PC-9 (cell line): ENCODE measurements at regions not wholly inside any gene's neighbourhood (a gene's known extent, or its start where the extent isn't known, plus 50 kb on each side); places are given as distances from the start of the nearest gene placed in this dataset.
A peak's percentile ranks its signal among the peaks of the same experiment; 100 is the strongest.

Experiments used
- BruUV-seq: library from RNA; stranded (reverse); fragments of 400-500 nt; replicated peaks from 2 replicates; lab custom pipeline; 2021; lab: Mats Ljungman, UMichigan
- CTCF ChIA-PET: fragments of 300-600 bp; sonication (Branson Sonifier 250); formaldehyde crosslinking; loops from one replicate; lab custom pipeline; 2022; ENCODE audit warnings: antibody characterized with exemption; lab: Charles Lee
- POLR2A ChIA-PET: fragments of 300-600 bp; sonication (Branson Sonifier 250); formaldehyde crosslinking; loops from one replicate; lab custom pipeline; 2022; ENCODE audit warnings: antibody characterized with exemption; ENCODE audit not compliant: unreplicated experiment; lab: Charles Lee
- DNase-seq, 2 experiments: peaks; one replicate each; pipeline versions ENCODE4 v3.0.0 to v3.0.0-alpha.2; 2015 to 2022; ENCODE audit warnings: mixed read lengths in 1 of 2
- H2AFZ ChIP-seq: fragments of 200-600 bp; sonication (generic); 2 replicates; pipeline ENCODE4 v1.8.1; 2017; ENCODE audit warnings: antibody characterized with exemption
- H3F3A ChIP-seq: fragments of 200-600 bp; sonication (generic); 2 replicates; pipeline ENCODE4 v1.8.1; 2017; ENCODE audit warnings: antibody characterized with exemption, mild to moderate bottlenecking, low read depth; ENCODE audit not compliant: insufficient read depth
- H3K27ac ChIP-seq: fragments of 200-600 bp; sonication (generic); 2 replicates; pipeline ENCODE4 v1.6.1; 2016; ENCODE audit warnings: mixed run types
- H3K27me3 ChIP-seq: fragments of 200-600 bp; sonication (generic); 2 replicates; pipeline ENCODE4 v1.6.1; 2016; ENCODE audit warnings: low read depth, mixed run types; ENCODE audit not compliant: insufficient read depth
- H3K36me3 ChIP-seq: fragments of 200-600 bp; sonication (generic); 2 replicates; pipeline ENCODE4 v1.6.1; 2016; ENCODE audit warnings: low read depth, mixed run types
- H3K4me1 ChIP-seq: fragments of 200-600 bp; sonication (generic); replicated peaks from 2 replicates; pipeline ENCODE4 v1.6.1; 2016; ENCODE audit warnings: mixed run types; ENCODE audit not compliant: insufficient read depth
- H3K4me2 ChIP-seq: fragments of 200-600 bp; sonication (generic); 2 replicates; pipeline ENCODE4 v1.6.1; 2017; ENCODE audit warnings: mixed run types
- H3K4me3 ChIP-seq: fragments of 200-600 bp; sonication (generic); 2 replicates; pipeline ENCODE4 v1.6.1; 2016; ENCODE audit warnings: mixed run types
- H3K79me2 ChIP-seq: fragments of 200-600 bp; sonication (generic); 2 replicates; pipeline ENCODE4 v1.6.1; 2017; ENCODE audit warnings: low read depth, mixed run types
- H3K9me2 ChIP-seq: fragments of 200-600 bp; sonication (generic); 2 replicates; pipeline ENCODE4 v1.8.1; 2017; ENCODE audit warnings: mild to moderate bottlenecking; ENCODE audit not compliant: insufficient read depth
- H3K9me3 ChIP-seq: fragments of 200-600 bp; sonication (generic); 2 replicates; pipeline ENCODE4 v1.8.1; 2016; ENCODE audit warnings: low read depth; ENCODE audit not compliant: insufficient read depth
- H4K20me1 ChIP-seq: fragments of 200-600 bp; sonication (generic); 2 replicates; pipeline ENCODE4 v1.8.1; 2017; ENCODE audit not compliant: insufficient read depth
- CTCF ChIP-seq: fragments of 200-600 bp; sonication (generic); conservative IDR thresholded peaks from 2 replicates; pipeline ENCODE4 v1.6.1; 2017; ENCODE audit warnings: mixed run types, antibody characterized with exemption, mild to moderate bottlenecking, moderate library complexity
- EZH2 ChIP-seq: fragments of 200-600 bp; sonication (generic); IDR thresholded peaks from 2 replicates; pipeline ENCODE4 v1.8.0; 2017; ENCODE audit warnings: antibody characterized with exemption, low read depth
- intact Hi-C: fragments of 100-400 bp; cut with micrococcal nuclease; formaldehyde crosslinking; loops from one replicate; pipeline ENCODE4 v1.10.0; 2022; ENCODE audit not compliant: unreplicated experiment

- Histone ChIP-seq H3F3A (no peaks in the 10 kb centered on the region), H3K4me3 (no peak overlapping the region), H3K36me3 (no peaks in the 10 kb centered on the region), H3K9me2 (no peaks in the 10 kb centered on the region), H3K4me1 (peaks cover 11% of the 10 kb centered on the region), H3K9me3 (peaks cover 3% of the 10 kb centered on the region; the same call in 1 of the 2 replicates), H2AFZ (no peak overlapping the region), H4K20me1 (no peaks in the 10 kb centered on the region), H3K27me3 (no peaks in the 10 kb centered on the region), H3K79me2 (no peaks in the 10 kb centered on the region), H3K27ac (no peak overlapping the region), H3K4me2 (no peak overlapping the region)
- ChIA-PET POLR2A (no interaction called here), CTCF (no interaction called here)
- intact Hi-C loops: no loop called here
- BruUV-seq: no TSS peak
- no peak for DNase-seq
- TF ChIP-seq EZH2: no peak
- no peak for TF ChIP-seq CTCF
These were observed 309.8 kb upstream of the RGMB start for GRCh38 chr5:98463676-98464075.

- no peaks in the 10 kb centered on the region for H3K27me3 ChIP-seq
- H3K79me2 ChIP-seq: no peaks in the 10 kb centered on the region
- no peak overlapping the region for H2AFZ ChIP-seq
- peaks cover 11% of the 10 kb centered on the region for H3K4me1 ChIP-seq
- no peaks in the 10 kb centered on the region for H4K20me1 ChIP-seq
- ChIA-PET CTCF (no interaction called here), POLR2A (no interaction called here)
- no TSS peak for BruUV-seq
- no peak overlapping the region for H3K4me3 ChIP-seq
- no peak overlapping the region for H3K4me2 ChIP-seq
- H3K9me3 ChIP-seq: peaks cover 3% of the 10 kb centered on the region; the same call in 1 of the 2 replicates
- intact Hi-C loops: no loop called here
- no peak overlapping the region for H3K27ac ChIP-seq
- DNase-seq: no peak
- H3F3A ChIP-seq: no peaks in the 10 kb centered on the region
- no peaks in the 10 kb centered on the region for H3K9me2 ChIP-seq
- no peak for TF ChIP-seq EZH2
- TF ChIP-seq CTCF: no peak
- no peaks in the 10 kb centered on the region for H3K36me3 ChIP-seq
These were observed 308.6 kb upstream of the RGMB start for GRCh38 chr5:98464737-98465330.

GRCh38 chr5:98468188-98468869 lies 305.1 kb upstream of the RGMB start:
- ChIA-PET POLR2A (interaction anchor here (0.6 to 0.7 kb wide), 2 partner anchors 54 to 1499 kb away, joined by 4 to 5 read pairs; no protein-coding TSS in a partner anchor), CTCF (no interaction called here)
- Histone ChIP-seq H4K20me1 (no peaks in the 10 kb centered on the region), H3K4me2 (0 out of 2 replicates have a peak overlapping the region, but pooled peaks have one; percentile 20), H3K4me1 (peaks cover 11% of the 10 kb centered on the region), H3F3A (no peaks in the 10 kb centered on the region), H2AFZ (no peak overlapping the region), H3K27me3 (no peaks in the 10 kb centered on the region), H3K9me3 (peaks cover 7% of the 10 kb centered on the region; the same call in 1 of the 2 replicates), H3K79me2 (no peaks in the 10 kb centered on the region), H3K4me3 (no peak overlapping the region), H3K36me3 (no peaks in the 10 kb centered on the region), H3K27ac (peak overlapping the region; percentile 33; the same call in 1 of the 2 replicates), H3K9me2 (no peaks in the 10 kb centered on the region)
- DNase-seq: peak in 1 of 2 experiments; percentile 39
- TF ChIP-seq EZH2 (no peak), CTCF (no peak)
- intact Hi-C loops: no loop called here
- BruUV-seq: no TSS peak
